GM18868 (cell line): ENCODE measurements at regions not wholly inside any gene's neighbourhood (a gene's known extent, or its start where the extent isn't known, plus 50 kb on each side); places are given as distances from the start of the nearest gene placed in this dataset.

ENCODE experiments used
- ATAC-seq: cut with Tn5 transposase; IDR thresholded peaks from one replicate; pipeline ENCODE4 v1.9.1; 2021; ENCODE audit warnings: mild to moderate bottlenecking, moderate library complexity; ENCODE audit not compliant: unreplicated experiment

DNA sequence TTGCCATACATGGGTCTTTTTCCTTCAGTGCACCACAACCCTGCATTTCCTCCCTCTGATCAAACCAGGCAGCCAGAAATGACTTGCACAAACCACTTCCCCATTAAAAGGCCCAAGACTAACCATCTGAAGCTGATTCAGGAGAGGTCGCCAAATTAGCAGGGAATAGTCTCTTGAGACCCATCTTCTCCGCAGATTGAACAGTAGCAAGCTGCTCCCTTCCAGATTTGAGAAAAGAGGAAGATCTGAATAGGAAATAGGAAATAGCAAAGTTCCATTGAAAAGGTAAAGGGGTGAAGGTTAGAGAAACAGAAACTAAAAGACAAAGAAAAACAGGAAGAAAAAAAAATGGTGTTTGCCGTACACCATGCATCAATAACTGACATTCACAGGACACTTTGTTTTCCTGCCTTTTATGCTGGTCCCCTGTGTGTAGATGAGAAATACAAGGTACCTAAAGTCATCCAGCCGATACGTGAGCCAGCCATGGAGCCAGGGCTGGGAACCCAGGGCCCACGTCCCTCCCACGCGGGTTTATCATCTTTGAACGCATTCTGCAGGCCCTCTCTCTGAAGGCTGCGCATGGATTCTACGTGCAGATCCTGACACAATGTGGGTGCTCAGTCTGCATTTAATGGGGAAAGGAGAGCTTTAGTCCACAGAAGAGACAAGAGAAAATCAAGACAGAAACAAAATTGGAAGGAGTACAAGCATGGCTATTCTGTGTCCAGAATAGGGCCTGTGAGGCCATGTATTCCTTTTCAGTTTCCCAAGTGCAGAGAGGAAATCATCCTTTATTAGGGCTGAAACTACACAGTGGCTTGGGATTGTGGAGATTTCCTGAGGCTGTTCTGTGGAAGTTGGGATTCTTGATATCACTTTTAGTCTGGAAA is 268.4 kb upstream of the NPVF start:
- peak; percentile 92 for ATAC-seq

DNA sequence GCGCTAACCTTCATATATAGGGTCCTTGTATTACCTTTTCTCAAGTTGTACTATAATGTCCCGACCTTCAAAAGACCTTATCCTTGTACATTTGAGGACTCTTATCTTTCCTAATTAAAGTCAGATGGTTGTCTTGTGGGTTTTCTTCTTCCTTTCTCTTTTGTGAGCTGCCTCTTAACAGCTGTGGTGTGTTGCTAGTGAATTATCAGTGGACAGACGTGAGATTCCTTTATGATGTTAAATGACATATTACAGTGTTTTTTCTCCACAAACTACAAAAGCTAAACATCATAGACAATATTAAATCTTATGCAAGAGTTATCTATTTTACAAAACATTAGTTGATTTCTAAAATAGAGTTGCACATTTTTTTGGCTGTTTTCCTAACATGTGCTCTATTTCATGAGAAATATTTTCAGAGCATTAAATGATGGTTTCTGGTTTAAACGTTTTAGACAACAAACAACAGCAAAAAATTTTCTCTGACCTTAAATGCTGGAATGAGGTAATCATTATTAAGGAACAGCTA is 272.2 kb upstream of the NPVF start:
- no peak for ATAC-seq

DNA sequence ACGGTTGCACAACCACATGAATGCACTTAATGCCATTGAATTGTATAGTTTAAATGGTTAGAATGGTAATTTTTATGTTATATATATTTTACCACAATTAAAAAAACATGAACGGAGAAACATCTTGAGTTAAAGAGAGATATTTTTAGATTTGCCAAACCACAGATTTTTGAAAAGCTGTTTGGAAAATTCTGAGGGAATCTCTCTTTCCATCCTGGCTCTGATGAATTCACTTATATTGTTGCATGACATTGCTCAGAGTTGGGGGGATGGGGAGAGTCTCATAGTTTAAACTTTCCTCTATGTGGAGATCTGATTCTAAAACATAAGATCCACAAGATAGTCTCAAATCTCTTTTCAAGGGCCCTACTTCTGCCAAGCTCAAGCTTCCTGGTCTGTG is 275.0 kb upstream of the NPVF start:
- ATAC-seq = no peak

DNA sequence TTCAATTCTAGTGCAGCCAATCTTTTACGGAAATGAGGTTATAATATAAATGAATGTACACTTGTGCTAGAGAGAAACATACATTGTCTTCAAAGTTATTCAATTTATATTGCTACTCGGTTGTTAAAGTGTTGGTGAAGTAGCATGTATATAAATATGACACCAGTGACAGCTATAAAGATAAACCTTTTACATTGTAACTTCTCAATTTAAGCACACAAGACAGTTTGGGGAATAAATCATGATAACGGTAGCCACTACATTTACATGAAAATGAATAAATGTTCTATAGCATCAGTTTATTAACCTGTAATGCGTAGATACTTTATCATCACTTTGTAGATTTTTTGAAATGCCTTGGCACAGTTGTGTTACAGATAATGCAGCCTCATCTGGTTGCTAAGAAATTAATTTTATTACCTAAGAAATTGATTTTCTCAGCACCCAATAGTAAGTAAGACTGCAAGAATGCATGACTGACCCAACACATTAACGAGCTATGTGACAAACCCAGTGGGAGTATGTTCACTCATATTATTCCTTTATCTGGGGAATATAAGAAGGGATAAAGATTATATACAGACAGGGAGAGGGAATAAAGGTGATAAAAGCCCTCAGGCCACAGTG is 283.9 kb upstream of the NPVF start:
- ATAC-seq = no peak

DNA sequence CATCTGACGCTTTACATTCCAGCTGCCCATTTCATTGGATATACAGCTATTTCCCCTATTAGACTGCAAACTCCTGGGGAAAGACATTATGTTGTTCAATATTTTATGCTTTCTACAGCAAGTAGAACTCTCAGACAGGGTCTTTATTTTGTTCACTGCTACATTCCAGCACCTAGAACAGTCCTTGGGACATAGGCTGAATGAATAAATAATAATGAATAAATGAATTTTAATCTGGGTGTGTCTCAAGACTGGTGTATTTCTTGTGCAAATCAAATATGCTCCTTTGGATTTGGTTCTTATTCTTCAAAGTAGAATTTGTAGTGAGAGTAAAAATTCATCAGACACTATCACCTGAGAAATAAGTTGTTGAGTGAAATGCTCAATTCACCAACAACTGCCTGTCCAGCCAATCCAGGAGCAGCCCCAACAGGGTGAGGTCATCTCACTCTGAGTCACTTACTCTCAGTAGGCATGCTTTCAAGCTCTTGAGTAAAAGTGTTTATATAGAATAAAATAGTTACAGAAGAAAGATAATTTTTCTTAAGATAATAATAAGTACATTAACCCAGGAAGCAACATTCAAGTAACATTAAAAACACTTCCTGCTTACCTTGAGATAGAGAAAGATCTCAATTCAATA is 287.5 kb upstream of the NPVF start:
- no peak for ATAC-seq

DNA sequence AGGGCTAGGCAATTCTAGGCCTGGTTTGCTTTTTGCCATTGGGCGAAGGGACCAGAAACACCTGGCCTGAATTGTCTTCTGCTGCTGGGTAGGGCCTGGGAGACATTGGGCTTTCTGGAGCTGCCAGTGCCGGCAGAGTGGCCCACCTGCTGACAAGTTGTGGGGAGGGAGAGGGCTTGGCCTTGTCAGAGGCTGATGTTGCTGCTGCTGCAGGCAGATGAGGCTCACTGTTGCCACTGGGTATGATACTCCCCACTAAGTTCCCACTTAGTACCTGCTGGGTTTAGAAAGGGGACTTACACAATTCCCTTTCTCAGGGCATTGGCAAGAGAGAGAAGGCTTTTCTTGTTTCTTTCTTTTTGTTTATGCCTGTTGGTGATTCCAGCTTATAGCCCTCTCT is 289.6 kb upstream of the NPVF start:
- no peak for ATAC-seq

DNA sequence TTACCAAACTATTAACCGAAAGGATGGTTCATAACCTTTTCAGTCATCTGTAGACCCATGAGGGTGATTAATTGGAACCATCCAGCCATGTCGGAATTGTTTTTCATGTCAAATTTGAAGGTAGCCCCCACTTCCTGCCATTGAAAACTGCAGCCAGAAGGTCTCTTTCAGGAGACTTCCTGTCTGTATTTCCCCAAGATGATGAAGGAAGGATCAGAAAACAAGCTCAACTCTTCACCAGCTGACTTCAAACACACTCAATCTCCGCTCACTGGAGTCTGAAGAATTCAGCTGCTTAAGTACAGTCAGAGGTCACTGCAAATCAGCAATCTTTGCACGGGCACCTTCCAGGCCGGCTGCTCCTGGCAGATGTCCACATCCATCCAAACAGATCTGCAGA is 291.7 kb upstream of the NPVF start:
- no peak for ATAC-seq

DNA sequence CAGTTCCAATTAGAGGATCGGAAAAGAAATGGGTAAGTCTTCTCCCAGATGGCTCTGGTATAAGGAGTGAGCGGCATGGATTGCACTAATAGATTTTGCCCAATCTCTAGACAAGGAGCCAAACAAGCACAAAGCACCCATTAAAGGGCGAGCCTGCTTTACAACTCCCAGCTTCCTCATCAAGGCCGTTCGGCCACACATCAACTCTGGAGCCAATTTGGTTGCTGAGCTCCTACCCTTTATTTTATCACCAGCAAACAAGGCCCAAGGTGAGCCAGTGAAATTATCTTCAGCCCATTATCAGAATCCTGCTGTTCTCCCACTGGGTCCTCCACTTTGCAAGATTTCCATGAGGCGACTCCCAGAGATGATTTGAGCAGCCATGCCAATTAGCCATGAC is 292.2 kb upstream of the NPVF start:
- ATAC-seq = no peak

DNA sequence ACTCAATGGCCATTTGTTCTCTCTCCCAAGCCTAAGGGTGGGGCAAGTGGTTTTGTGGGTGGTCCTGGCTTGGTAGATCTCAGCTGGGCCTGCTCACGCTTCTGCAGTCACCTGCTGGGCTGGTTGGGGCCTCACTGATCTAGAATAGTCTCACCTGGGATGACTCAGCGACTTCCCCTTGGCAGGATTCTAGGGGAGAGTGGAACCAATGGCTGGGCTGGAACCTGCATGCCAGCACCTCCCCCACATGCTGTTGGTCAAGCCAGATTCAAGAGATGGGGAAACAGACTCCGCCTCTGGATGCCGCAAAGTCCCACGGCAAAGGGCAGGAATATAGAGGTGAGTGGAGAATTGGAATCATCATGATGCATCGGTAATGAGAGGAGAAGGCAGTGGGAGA is 292.9 kb upstream of the NPVF start:
- no peak for ATAC-seq

DNA sequence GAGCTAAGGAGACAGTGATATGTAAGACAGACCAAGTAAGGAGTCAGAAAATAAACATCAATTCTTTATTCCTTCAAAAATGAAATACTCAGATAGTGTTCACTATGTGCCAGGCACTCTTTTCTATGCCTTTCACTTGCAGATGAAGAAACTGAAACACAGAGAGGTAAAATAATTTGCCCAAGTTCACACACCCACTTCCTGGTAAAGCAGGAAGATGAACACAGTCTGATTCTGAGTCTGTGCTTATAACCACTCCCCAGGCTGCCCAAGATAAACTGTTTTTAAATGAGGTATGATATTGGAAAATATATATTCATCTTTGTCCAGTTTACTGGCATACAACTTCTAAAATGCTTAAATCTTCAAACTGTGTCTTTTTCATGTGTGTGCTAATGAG is 294.4 kb upstream of the NPVF start:
- ATAC-seq = no peak

DNA sequence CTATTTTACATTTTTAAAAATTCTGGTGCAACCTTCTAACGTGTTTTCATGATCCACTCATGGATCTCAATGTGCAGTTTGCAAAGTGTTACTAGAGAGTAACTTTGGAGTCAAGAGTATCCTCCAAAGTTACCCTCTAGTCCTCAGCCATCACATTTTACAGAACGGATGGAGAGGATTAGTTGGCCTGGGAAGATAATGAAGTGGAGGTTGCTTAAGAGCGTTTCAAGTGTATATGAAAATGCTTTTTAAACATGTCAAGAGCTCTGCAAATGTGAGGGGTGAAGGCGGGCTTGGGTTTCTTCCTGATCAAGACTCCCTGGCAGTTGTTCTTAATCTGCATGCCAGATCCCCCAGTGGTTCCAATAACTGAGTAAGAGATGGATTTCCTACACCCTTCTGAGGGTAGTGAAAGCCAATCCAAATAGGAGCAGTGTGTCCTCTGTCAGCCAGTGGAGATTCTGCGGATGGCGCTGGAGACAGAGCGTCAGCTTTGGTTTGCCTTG is 299.4 kb upstream of the NPVF start:
- no peak for ATAC-seq

DNA sequence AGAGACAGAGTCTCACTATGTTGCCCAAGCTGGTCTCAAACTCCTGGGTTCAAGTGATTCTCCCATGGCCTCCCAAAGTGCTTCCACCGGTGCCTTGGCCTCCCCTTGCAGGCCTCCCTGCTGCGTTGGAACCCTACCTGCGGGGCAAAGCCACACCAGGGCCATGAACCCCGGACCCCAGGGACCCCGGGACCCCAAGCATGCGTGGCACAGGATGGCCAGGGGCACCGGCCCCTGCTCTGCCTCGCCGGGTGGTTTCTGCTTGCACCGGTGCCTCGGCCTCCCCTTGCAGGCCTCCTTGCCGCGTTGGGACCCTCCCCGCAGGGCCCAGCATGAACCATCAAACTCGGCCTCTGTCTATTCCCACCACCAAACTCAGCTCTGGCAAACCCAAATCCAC is 301.0 kb upstream of the NPVF start:
- ATAC-seq = no peak

DNA sequence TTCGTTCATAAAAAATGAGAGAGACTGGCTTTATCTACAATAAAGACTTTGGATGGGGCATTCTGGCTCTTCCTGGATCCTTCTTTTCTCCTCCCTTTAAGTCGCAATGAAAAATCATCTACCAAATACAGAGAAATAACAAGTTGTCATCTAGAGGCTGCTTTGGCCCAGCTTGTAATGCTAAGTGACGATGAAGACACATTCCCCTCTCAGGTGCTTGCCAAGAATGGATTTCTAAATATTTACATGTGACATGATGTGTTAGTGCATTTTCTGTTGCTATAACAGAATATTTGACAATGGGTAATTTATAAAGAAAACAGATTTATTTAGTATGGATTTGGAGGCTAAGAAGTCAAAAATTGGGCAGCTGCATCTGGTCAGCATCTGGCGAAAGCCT is 308.6 kb upstream of the NPVF start:
- no peak for ATAC-seq

DNA sequence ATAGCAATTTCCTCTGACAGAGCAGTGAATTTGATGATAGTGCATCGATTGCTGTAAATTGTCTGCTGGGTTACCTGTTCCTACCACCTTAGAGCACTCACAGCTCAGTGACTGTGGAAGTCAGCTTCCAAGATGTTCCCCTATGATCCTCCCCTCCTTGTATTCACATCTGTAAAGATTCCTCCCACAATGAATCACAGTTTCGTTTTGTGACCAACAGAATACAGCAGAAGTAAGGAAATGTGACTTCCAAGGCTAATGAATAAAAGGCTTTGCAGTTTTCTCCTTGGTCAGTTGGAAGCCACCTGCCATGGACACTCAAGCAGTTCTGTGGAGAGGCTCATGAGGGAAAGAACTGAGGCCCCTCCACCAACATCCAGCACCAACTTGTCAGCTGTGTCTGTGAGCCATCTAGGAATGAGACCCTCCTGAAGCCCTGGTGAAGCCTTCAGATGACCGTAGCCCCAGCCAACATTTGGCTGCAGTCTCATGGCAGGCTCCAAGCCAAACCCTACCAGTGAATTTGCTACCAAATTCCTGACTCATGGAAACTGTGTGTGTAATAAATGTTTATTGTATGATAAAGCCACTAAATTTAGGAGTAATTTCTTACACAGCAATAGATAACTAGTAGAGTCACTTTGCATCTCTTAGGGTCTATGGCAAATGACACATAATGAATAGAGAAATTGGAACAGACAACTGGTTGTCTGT is 309.5 kb upstream of the NPVF start:
- ATAC-seq = no peak

DNA sequence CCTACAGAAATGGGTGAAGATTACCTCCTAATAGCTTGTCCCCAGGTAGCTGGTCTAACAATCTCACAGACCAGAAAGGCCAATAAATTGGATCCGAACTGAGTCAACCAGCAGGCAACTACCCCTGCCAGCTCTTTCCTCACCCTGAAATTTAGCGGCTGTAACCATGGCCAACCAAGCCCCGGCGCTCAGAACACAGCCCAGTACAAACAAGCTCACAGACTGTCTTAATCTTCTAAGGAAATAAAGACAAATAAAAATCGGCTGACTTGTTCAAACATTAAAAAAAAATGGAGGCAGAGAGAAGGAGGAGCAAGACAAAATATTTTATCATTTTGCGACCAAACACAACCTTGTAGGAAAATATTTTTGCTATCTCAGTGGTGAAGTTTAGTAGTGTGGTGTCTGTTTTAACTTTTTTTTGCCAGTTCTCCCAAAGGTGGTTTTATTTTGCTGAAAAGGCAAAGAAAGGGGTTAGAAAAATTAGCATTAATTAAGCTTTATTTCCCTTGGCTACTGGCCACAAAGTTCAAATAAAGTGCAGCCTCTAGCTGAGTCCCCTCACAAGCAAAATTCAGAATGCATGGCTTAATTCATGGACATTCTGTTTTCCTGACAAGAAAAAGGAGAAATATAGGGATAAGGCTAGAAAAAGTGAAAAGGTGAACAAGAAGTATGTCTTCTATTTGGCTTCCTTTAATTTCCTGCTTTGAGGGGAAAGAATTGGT is 313.0 kb upstream of the NPVF start:
- no peak for ATAC-seq

DNA sequence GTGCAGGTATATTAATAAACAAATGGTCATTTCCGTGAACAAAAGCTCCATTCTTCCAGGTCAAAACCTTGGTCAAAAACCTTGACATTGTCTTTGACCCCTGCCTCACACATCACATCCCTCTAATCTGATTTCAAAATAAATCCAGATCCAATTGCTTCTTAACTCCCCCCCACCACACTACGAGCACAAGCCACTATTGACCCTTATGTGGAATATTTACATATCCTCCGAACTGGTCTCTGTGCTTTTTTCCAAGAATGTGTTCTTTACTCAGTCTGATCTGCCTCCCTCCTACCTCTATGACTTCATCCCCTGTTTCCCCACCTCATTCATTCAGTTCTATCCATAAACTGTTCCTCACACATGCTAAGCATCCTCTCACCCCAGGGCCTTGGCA is 313.6 kb upstream of the NPVF start:
- no peak for ATAC-seq

DNA sequence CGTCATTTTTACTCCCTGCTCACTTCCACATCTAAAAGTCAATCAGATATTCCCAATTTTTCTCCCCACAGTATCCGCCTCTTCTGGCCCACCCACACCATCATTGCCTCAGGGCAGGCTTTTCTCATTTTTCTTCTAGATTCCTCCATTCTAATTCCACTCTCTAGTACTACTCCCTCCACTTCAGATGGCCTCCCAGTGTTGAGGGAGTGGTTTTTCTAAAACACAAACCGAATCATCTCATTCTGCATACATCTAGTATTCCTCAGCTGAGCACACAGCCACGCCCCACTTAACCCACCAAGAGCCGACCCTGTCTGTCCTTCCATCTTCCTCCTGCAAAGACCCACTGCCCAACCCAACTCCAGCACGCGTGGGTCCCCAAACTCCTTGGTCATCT is 314.9 kb upstream of the NPVF start:
- no peak for ATAC-seq

DNA sequence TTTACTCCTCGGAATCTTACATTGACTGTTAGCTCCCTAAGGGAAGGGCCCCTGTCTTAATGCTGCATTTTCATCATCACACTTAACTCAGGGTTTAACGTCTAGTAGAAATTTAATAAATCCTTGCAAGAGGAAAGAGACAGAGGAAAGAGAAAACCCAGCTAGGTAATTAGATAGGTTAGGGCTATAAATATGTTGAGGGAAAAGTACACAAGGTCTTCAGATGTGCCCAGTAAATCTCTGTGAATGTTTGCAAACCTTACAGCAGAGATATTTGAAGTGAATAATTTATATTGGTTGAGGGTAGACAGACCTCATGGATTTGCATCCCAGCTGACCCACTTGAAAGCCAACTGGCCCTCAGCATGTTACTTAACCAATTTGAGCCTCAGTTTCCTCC is 315.5 kb upstream of the NPVF start:
- no peak for ATAC-seq

DNA sequence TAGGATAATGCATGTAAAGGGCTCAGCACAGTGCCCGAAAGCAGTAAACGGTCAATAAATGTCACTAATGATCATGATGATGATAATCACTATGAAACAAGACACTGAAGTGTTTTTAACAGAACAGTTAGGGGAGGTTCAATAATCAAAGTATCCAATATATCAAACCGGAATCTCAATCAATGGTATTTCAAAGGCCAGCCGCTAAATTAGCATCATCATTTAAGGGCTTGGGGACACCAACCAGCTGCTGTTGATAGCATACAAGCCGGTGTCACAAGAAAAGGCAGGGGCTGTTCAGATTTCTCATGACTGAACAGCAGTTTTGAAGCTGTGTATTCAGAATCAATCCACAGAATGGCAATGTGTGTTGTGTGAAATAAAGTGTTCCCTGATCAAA is 316.0 kb upstream of the NPVF start:
- no peak for ATAC-seq
